ENCODE measurements at regions not wholly inside any gene's neighbourhood (a gene's known extent, or its start where the extent isn't known, plus 50 kb on each side); places are given as distances from the start of the nearest gene placed in this dataset.
A peak's percentile ranks its signal among the peaks of the same experiment; 100 is the strongest.

DNA sequence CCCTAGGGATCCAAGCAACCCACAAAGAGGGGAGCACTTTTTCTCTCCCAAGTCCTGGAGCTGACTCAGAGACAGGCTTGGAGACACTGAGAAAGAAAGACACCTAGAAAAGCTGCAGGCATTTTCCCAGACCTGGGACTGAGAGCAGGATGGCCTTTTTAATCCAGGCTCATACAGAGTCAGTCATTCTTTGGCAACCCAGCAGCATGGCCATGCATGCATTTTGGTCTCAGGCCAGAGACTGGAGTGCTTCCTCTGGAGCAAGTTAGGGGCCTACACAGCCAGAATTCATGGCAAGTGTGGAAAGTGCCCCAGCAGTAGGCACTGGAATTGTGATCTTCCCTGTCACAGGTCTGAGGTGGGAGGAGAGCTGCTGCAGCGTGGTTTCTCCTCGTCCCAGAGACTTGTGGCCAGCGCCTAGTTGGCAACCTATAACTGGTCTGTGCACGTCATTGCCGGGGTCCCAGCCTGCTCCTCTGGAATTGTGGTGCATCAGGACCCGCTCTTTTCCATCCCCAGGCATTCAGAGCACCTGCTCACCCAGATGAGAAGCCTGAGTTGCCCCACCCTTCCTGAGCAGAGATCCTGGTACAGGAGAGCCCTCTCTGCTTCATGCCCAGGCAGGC, 231.9 kb upstream of the RAB6C start:
- no peak for DNase-seq
- Histone ChIP-seq H3F3A (replicated peaks; ENCODE audit: insufficient read depth) (no peaks in the 10 kb centered on the region), H3K9me3 (no peaks in the 10 kb centered on the region), H3K27me3 (ENCODE audit: insufficient read depth) (no peaks in the 10 kb centered on the region), H4K20me1 (ENCODE audit: insufficient read depth) (no peaks in the 10 kb centered on the region), H3K4me2 (no peak overlapping the region), H3K9ac (no peak overlapping the region), H2AFZ (ENCODE audit: low read depth) (no peak overlapping the region), H3K79me2 (ENCODE audit: insufficient read depth) (no peaks in the 10 kb centered on the region), H3K9me2 (no peaks in the 10 kb centered on the region), H3K4me1 (ENCODE audit: control insufficient read depth in 1 of 2, insufficient read depth in 2 of 2, low read depth in 1 of 2, low read length in 1 of 2) (no peaks in the 10 kb centered on the region), H3K4me3 (ENCODE audit: low read depth in 2 of 2, low read length in 1 of 2) (no peak overlapping the region), H3K27ac (ENCODE audit: low read depth in 2 of 2, low read length in 1 of 2) (no peak overlapping the region), H3K36me3 (replicated peaks in 1 of 2; ENCODE audit: control insufficient read depth in 1 of 2, insufficient read depth in 2 of 2, low read length in 1 of 2) (no peaks in the 10 kb centered on the region)
- WGBS (ENCODE audit: low lambda C conversion rate) = 26% methylated on average over 4 of the region's 6 CpGs
- TF ChIP-seq MEF2A (IDR thresholded peaks at IDR 0.05; ENCODE audit: borderline replicate concordance, low read depth) = no peak
- TF ChIP-seq, protein P1, sequence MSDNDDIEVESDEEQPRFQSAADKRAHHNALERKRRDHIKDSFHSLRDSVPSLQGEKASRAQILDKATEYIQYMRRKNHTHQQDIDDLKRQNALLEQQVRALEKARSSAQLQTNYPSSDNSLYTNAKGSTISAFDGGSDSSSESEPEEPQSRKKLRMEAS (IDR thresholded peaks at IDR 0.05; ENCODE audit: low read depth) = no peak
- TF ChIP-seq SMC3 (IDR thresholded peaks at IDR 0.05; ENCODE audit: low read depth, low read length) = no peak
- CTCF ChIA-PET = interaction anchor here (1.8 kb wide), 1 partner anchor 10 kb away, joined by 10 read pairs; no protein-coding TSS in a partner anchor
- POLR2A ChIA-PET = no interaction called here

DNA sequence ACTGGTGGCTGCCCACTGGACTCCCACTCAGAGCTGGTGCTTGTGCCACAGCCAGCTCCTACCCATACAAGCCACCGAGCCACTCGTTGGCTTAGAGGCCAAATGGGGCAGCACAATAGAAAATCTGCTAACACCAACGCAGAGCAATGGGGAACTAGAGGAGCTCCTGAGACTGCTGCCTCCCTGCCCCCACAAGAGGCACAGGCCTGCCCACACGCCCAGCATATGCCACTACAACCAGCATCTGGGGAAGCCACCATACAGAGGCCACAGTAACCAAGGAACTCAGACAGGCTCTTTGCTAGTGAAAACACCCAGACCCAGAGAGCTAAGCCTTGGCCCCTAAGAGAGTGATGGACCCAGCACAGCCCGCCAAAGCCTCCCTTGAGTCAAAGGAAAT, 231.2 kb upstream of the RAB6C start:
- Histone ChIP-seq H3K4me3 (ENCODE audit: low read depth in 2 of 2, low read length in 1 of 2) (no peak overlapping the region), H3F3A (replicated peaks; ENCODE audit: insufficient read depth) (no peaks in the 10 kb centered on the region), H3K4me2 (no peak overlapping the region), H3K9me3 (no peaks in the 10 kb centered on the region), H3K36me3 (replicated peaks in 1 of 2; ENCODE audit: control insufficient read depth in 1 of 2, insufficient read depth in 2 of 2, low read length in 1 of 2) (no peaks in the 10 kb centered on the region), H3K27me3 (ENCODE audit: insufficient read depth) (no peaks in the 10 kb centered on the region), H3K79me2 (ENCODE audit: insufficient read depth) (no peaks in the 10 kb centered on the region), H2AFZ (ENCODE audit: low read depth) (no peak overlapping the region), H4K20me1 (ENCODE audit: insufficient read depth) (no peaks in the 10 kb centered on the region), H3K9me2 (no peaks in the 10 kb centered on the region), H3K27ac (ENCODE audit: low read depth in 2 of 2, low read length in 1 of 2) (no peak overlapping the region), H3K4me1 (ENCODE audit: control insufficient read depth in 1 of 2, insufficient read depth in 2 of 2, low read depth in 1 of 2, low read length in 1 of 2) (no peaks in the 10 kb centered on the region), H3K9ac (no peak overlapping the region)
- CTCF ChIA-PET = interaction anchor here (1.8 kb wide), 1 partner anchor 9 kb away, joined by 10 read pairs; no protein-coding TSS in a partner anchor
- WGBS (ENCODE audit: low lambda C conversion rate) = 22% methylated on average over 3 of the region's 5 CpGs
- no peak for DNase-seq
- POLR2A ChIA-PET = no interaction called here
- TF ChIP-seq, protein P2, sequence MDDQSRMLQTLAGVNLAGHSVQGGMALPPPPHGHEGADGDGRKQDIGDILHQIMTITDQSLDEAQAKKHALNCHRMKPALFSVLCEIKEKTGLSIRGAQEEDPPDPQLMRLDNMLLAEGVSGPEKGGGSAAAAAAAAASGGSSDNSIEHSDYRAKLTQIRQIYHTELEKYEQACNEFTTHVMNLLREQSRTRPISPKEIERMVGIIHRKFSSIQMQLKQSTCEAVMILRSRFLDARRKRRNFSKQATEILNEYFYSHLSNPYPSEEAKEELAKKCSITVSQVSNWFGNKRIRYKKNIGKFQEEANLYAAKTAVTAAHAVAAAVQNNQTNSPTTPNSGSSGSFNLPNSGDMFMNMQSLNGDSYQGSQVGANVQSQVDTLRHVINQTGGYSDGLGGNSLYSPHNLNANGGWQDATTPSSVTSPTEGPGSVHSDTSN (IDR thresholded peaks at IDR 0.05) = no peak
- TF ChIP-seq FOXM1 (IDR thresholded peaks at IDR 0.05; ENCODE audit: low read depth) = no peak

DNA sequence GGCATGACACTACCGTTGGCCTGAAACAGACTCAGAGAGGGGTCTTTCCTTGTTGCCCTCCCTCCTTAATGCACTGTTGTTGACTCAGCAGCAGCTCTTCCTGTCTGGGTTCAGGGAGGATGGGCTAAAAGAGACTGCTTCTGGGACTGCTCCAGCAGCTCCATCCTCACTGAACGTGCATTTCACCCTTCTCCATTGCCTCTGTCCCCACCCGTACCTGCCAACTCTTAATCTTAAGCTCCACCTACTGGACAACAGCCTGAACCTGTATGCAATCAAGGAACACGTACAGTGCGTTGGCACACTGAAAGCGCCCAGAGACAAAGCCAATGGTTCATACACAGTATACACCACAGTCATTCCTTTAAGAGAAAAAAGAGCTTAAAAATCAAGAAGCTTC, 230.8 kb upstream of the RAB6C start:
- Histone ChIP-seq H3K36me3 (replicated peaks in 1 of 2; ENCODE audit: control insufficient read depth in 1 of 2, insufficient read depth in 2 of 2, low read length in 1 of 2) (no peaks in the 10 kb centered on the region), H3K4me1 (ENCODE audit: control insufficient read depth in 1 of 2, insufficient read depth in 2 of 2, low read depth in 1 of 2, low read length in 1 of 2) (no peaks in the 10 kb centered on the region), H3K9me3 (no peaks in the 10 kb centered on the region), H3F3A (replicated peaks; ENCODE audit: insufficient read depth) (no peaks in the 10 kb centered on the region), H3K4me3 (ENCODE audit: low read depth in 2 of 2, low read length in 1 of 2) (no peak overlapping the region), H3K4me2 (no peak overlapping the region), H3K79me2 (ENCODE audit: insufficient read depth) (no peaks in the 10 kb centered on the region), H2AFZ (ENCODE audit: low read depth) (no peak overlapping the region), H3K27me3 (ENCODE audit: insufficient read depth) (no peaks in the 10 kb centered on the region), H3K9me2 (no peaks in the 10 kb centered on the region), H3K27ac (ENCODE audit: low read depth in 2 of 2, low read length in 1 of 2) (no peak overlapping the region), H4K20me1 (ENCODE audit: insufficient read depth) (no peaks in the 10 kb centered on the region), H3K9ac (no peak overlapping the region)
- 45% methylated on average over 6 of the region's 6 CpGs for WGBS (ENCODE audit: low lambda C conversion rate)
- DNase-seq = no peak
- POLR2A ChIA-PET = no interaction called here
- 0 out of 2 replicates have a peak, but pooled peaks have one; percentile 7 for TF ChIP-seq RAD21 (IDR thresholded peaks at IDR 0.05; ENCODE audit: low read length)
- TF ChIP-seq, protein P3, sequence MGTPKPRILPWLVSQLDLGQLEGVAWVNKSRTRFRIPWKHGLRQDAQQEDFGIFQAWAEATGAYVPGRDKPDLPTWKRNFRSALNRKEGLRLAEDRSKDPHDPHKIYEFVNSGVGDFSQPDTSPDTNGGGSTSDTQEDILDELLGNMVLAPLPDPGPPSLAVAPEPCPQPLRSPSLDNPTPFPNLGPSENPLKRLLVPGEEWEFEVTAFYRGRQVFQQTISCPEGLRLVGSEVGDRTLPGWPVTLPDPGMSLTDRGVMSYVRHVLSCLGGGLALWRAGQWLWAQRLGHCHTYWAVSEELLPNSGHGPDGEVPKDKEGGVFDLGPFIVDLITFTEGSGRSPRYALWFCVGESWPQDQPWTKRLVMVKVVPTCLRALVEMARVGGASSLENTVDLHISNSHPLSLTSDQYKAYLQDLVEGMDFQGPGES (IDR thresholded peaks at IDR 0.05; ENCODE audit: low read depth, low read length) = no peak
- CTCF ChIA-PET = interaction anchor here (1.8 kb wide), 1 partner anchor 9 kb away, joined by 10 read pairs; no protein-coding TSS in a partner anchor

All from SK-N-SH (cell line).